Prostate gland (tissue), 2 donors: ENCODE measurements at regions not wholly inside any gene's neighbourhood (a gene's known extent, or its start where the extent isn't known, plus 50 kb on each side); places are given as distances from the start of the nearest gene placed in this dataset.

Experiments
- DNase-seq: peaks from one replicate; pipeline ENCODE4 v3.0.0-alpha.2; 2019; ENCODE audit warnings: low spot score
- H3K27ac ChIP-seq, 2 donors: fragments of 200-600 bp; sonication (generic); 2 replicates each; pipeline ENCODE4 v1.5.1; 2017 to 2019
- H3K27me3 ChIP-seq: fragments of 200-600 bp; sonication (generic); replicated peaks from 2 replicates; pipeline ENCODE4 v1.5.1; 2019; ENCODE audit not compliant: insufficient read depth
- H3K36me3 ChIP-seq, 2 donors: fragments of 200-600 bp; sonication (generic); 1 replicate in 1 of 2; 2 replicates in 1 of 2; pipeline versions ENCODE4 v1.5.1 to v1.8.1; 2017 to 2019
- H3K4me1 ChIP-seq: fragments of 200-600 bp; sonication (generic); replicated peaks from 2 replicates; pipeline ENCODE4 v1.5.1; 2019
- H3K4me3 ChIP-seq, 2 donors: fragments of 200-600 bp; sonication (generic); 2 replicates each; pipeline ENCODE4 v1.5.1; 2017 to 2019
- H3K9me3 ChIP-seq: fragments of 200-600 bp; sonication (generic); 2 replicates; pipeline ENCODE4 v1.5.1; 2017
- POLR2A ChIP-seq: fragments of 450-650 bp; IDR thresholded peaks from one replicate; pipeline ENCODE4 v1.6.1; 2016; ENCODE audit warnings: antibody characterized with exemption, mild to moderate bottlenecking
- POLR2AphosphoS5 ChIP-seq: sonication (generic); formaldehyde crosslinking; IDR thresholded peaks from one replicate; pipeline ENCODE4 v1.6.1; 2017; ENCODE audit warnings: antibody characterized with exemption
- WGBS: methylation state at CpG from one replicate; pipeline ENCODE4 v1.1.5; 2018; 5-methylcytosine and 5-hydroxymethylcytosine counted together
- intact Hi-C: fragments of 100-400 bp; cut with DNase I; formaldehyde crosslinking; loops from one replicate; pipeline ENCODE4 v1.14.2; 2022
- TF ChIP-seq, protein P1 (sequence below), 4 experiments: fragments of 200-600 bp in 2 of 4; fragments of 450-650 bp in 2 of 4; sonication (generic) in 2 of 4; IDR thresholded peaks; 1 replicate in 3 of 4; 2 replicates in 1 of 4; pipeline ENCODE4 v1.5.1; 2016 to 2019; ENCODE audit warnings: antibody characterized with exemption in 4 of 4, mild to moderate bottlenecking in 2 of 4, moderate library complexity in 2 of 4

DNA sequence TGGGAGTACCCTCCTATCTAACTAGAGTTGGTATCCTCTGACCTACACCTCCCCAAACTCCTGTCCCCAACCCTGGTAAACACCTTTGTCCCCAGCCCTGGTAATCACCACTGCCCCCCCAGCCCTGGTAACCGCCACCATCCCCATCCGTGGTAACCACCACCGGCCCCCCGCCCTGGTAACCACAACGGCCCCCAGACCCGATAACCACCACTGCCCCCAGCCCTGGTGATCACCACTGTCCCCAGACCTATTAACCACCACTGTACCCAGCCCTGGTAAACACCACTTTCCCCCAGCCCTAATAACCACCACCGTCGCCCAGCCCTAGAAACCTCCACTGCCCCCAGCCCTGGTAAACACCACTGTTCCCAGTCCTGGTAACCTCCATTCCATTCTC lies 820.2 kb upstream of the SALL3 start:
- DNase-seq, result no peak
- intact Hi-C loops, result no loop called here
- no peaks in the 10 kb centered on the region for H3K4me1 ChIP-seq
- no peak overlapping the region for H3K27ac ChIP-seq
- H3K4me3 ChIP-seq, result no peak overlapping the region
- WGBS, result 96% methylated on average over 8 of the region's 8 CpGs
- H3K9me3 ChIP-seq, result no peaks in the 10 kb centered on the region
- no peaks in the 10 kb centered on the region for H3K36me3 ChIP-seq
- H3K27me3 ChIP-seq, result no peaks in the 10 kb centered on the region
- no peak for TF ChIP-seq POLR2A

DNA sequence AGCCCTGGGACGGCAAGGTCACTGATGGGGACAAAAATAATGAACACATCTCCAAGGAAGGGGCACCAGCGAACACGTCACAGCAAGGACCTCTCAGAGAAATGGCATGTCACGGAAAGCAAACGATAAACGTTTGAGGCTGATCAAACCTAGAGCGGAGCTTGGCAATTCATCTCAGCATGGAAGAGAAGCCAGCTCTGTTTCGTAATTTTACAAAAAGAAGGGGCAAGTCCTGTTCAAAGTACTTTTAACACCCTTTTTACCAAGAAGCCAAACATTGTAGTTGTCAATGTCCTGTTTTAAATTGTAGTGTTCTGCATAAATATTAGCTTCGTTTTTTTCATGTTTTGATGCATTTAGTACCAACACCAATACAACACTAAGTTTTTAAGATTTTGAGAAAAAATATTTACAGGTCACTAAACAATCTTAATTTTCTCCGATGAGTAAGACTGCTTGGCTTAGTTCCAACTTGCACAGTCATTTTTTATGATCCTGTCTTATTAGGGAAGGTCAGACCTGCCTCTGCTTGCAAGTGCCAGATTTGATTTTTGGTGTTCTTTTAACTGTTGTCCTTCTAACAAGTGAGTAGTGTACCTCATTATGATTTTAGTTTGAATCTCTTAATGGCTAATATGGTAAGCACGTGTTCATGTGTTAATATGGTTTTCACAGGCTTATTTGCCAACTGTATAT lies 818.5 kb upstream of the SALL3 start:
- Histone ChIP-seq H3K36me3 (no peaks in the 10 kb centered on the region), H3K4me1 (no peaks in the 10 kb centered on the region), H3K4me3 (no peak overlapping the region), H3K9me3 (no peaks in the 10 kb centered on the region), H3K27me3 (no peaks in the 10 kb centered on the region), H3K27ac (no peak overlapping the region)
- intact Hi-C loops, result no loop called here
- no peak for TF ChIP-seq POLR2A
- TF ChIP-seq POLR2AphosphoS5, result no peak
- TF ChIP-seq, protein P1, sequence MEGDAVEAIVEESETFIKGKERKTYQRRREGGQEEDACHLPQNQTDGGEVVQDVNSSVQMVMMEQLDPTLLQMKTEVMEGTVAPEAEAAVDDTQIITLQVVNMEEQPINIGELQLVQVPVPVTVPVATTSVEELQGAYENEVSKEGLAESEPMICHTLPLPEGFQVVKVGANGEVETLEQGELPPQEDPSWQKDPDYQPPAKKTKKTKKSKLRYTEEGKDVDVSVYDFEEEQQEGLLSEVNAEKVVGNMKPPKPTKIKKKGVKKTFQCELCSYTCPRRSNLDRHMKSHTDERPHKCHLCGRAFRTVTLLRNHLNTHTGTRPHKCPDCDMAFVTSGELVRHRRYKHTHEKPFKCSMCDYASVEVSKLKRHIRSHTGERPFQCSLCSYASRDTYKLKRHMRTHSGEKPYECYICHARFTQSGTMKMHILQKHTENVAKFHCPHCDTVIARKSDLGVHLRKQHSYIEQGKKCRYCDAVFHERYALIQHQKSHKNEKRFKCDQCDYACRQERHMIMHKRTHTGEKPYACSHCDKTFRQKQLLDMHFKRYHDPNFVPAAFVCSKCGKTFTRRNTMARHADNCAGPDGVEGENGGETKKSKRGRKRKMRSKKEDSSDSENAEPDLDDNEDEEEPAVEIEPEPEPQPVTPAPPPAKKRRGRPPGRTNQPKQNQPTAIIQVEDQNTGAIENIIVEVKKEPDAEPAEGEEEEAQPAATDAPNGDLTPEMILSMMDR (IDR thresholded peaks at IDR 0.05), result no peak
- WGBS, result 37% methylated on average over 11 of the region's 11 CpGs
- no peak for DNase-seq

DNA sequence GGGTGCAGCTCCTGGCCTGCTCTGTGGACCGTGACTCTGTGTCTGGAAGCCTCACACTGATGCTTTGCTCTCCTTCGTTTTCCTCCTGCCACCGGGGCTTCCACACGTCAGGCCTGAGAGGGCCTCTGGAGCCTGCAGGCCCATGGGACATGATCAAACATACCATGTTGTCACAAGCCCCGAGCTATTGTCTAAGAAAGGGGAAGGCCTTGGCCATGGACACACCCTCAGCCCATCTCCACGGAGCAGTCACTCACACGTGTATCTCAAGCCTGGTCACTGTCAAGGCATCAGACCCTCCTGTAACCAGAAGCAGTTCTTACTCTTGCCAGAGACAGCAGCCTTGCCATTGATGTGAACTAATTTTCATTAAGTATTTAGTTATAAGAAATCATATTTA lies 814.1 kb upstream of the SALL3 start:
- Histone ChIP-seq H3K9me3 (no peaks in the 10 kb centered on the region), H3K4me3 (no peak overlapping the region), H3K4me1 (no peaks in the 10 kb centered on the region), H3K27me3 (no peaks in the 10 kb centered on the region), H3K36me3 (no peaks in the 10 kb centered on the region), H3K27ac (no peak overlapping the region)
- intact Hi-C loops, result no loop called here
- 54% methylated on average over 7 of the region's 7 CpGs for WGBS
- no peak for DNase-seq
- no peak for TF ChIP-seq POLR2A
- no peak for TF ChIP-seq POLR2AphosphoS5
- TF ChIP-seq, protein P1 (IDR thresholded peaks at IDR 0.05), result no peak

- Histone ChIP-seq H3K27ac (no peak overlapping the region), H3K4me3 (no peak overlapping the region), H3K27me3 (no peaks in the 10 kb centered on the region), H3K36me3 (no peaks in the 10 kb centered on the region), H3K9me3 (no peaks in the 10 kb centered on the region), H3K4me1 (no peaks in the 10 kb centered on the region)
- intact Hi-C loops, result no loop called here
- 61% methylated on average over 1 of the region's 1 CpG for WGBS
- no peak for DNase-seq
- TF ChIP-seq POLR2A (no peak), POLR2AphosphoS5 (no peak)
These were observed 811.1 kb upstream of the SALL3 start for GRCh38 chr18:78168526-78168925.

DNA sequence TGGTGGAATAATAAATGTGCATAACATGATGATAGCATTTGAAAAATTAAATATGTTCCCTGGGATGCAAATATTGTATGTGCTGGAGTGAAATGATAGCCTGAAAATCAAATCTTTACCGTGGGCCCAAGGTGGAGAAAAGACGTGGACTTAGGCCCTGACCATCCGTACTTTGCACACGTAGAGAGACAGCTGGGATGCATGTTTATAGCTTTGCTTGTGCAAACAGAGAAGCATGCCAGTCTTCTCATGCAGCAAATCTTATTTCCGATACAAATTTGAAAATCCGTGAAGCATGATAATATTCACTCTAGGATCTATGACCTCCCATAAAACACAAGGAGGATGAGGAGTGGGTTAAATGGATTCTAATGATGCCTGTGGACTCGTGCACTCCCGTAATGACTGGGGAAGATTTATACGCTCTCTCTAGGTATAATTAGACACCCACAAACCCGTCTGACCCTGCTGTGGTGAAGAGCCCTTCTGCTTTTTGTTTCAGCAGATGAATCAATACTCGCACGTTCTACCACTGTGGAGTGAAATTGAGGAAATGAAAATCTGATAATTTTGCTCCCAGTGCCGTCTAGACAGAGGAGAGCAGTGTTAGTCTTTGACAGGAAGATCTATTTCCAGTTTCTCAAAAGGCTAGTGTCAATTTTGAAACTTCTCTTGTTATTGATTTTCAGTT lies 810.3 kb upstream of the SALL3 start:
- H3K27me3 ChIP-seq, result no peaks in the 10 kb centered on the region
- no peak overlapping the region for H3K27ac ChIP-seq
- H3K4me1 ChIP-seq, result no peaks in the 10 kb centered on the region
- no peaks in the 10 kb centered on the region for H3K36me3 ChIP-seq
- 65% methylated on average over 13 of the region's 13 CpGs for WGBS
- H3K9me3 ChIP-seq, result no peaks in the 10 kb centered on the region
- no peak for TF ChIP-seq POLR2A
- TF ChIP-seq POLR2AphosphoS5, result no peak
- TF ChIP-seq, protein P1 (IDR thresholded peaks at IDR 0.05), result no peak
- intact Hi-C loops, result no loop called here
- DNase-seq, result no peak
- no peak overlapping the region for H3K4me3 ChIP-seq

- WGBS, result 88% methylated on average over 6 of the region's 6 CpGs
- Histone ChIP-seq H3K27ac (no peak overlapping the region), H3K36me3 (no peaks in the 10 kb centered on the region), H3K9me3 (no peaks in the 10 kb centered on the region), H3K4me3 (no peak overlapping the region), H3K4me1 (no peaks in the 10 kb centered on the region), H3K27me3 (no peaks in the 10 kb centered on the region)
- no peak for DNase-seq
- no peak for TF ChIP-seq POLR2A
- no peak for TF ChIP-seq POLR2AphosphoS5
- TF ChIP-seq, protein P1 (IDR thresholded peaks at IDR 0.05), result no peak
- intact Hi-C loops, result no loop called here
These were observed 807.7 kb upstream of the SALL3 start for GRCh38 chr18:78171954-78172353.
